ENCODE measurements at regions not wholly inside any gene's neighbourhood (a gene's known extent, or its start where the extent isn't known, plus 50 kb on each side); places are given as distances from the start of the nearest gene placed in this dataset.

- intact Hi-C loops (cut with DNase I; ENCODE audit: low total_unique reads) (no loop called here), in situ Hi-C loops (cut with MboI; ENCODE audit: low sequenced_read_pairs in 4 of 4) (no loop called here)
- H3K27me3 ChIP-seq = no peaks in the 10 kb centered on the region
- H3K27ac ChIP-seq = no peak overlapping the region
- no peaks in the 10 kb centered on the region for H3K9me3 ChIP-seq
- H3K36me3 ChIP-seq = no peaks in the 10 kb centered on the region
- TF ChIP-seq POLR2A (IDR thresholded peaks at IDR 0.05) (no peak), CTCF (IDR thresholded peaks at IDR 0.05 in 4 of 5, conservative IDR thresholded peaks at IDR 0.05 in 1 of 5) (no peak)
- peaks cover 6 to 11% of the 10 kb centered on the region in 2 donors for H3K4me1 ChIP-seq
- no peak overlapping the region for H3K4me3 ChIP-seq
- peak; percentile 51 to 58 for ATAC-seq
- peak; percentile 19 to 44 for DNase-seq
Measured at GRCh38 chr5:109485030-109485429, 75.3 kb upstream of the PJA2 start.

GRCh38 chr5:109484597-109484996 lies 74.8 kb upstream of the PJA2 start:
- in situ Hi-C loops (cut with MboI; ENCODE audit: low sequenced_read_pairs in 4 of 4) = no loop called here
- Histone ChIP-seq H3K4me1 (peaks cover 6 to 11% of the 10 kb centered on the region in 2 donors), H3K27ac (no peak overlapping the region), H3K4me3 (no peak overlapping the region), H3K9me3 (no peaks in the 10 kb centered on the region), H3K27me3 (no peaks in the 10 kb centered on the region), H3K36me3 (no peaks in the 10 kb centered on the region)
- no peak for TF ChIP-seq CTCF (IDR thresholded peaks at IDR 0.05 in 4 of 5, conservative IDR thresholded peaks at IDR 0.05 in 1 of 5)
- no peak for TF ChIP-seq POLR2A (IDR thresholded peaks at IDR 0.05)
- intact Hi-C loops (cut with DNase I; ENCODE audit: low total_unique reads) = no loop called here
- no peak for ATAC-seq
- no peak for DNase-seq

GRCh38 chr5:109483395-109483971 lies 73.7 kb upstream of the PJA2 start:
- TF ChIP-seq CTCF (IDR thresholded peaks at IDR 0.05 in 4 of 5, conservative IDR thresholded peaks at IDR 0.05 in 1 of 5) = no peak
- no peak for TF ChIP-seq POLR2A (IDR thresholded peaks at IDR 0.05)
- no peak for ATAC-seq
- Histone ChIP-seq H3K27me3 (no peaks in the 10 kb centered on the region), H3K4me3 (no peak overlapping the region), H3K27ac (no peak overlapping the region), H3K4me1 (peaks cover 6 to 11% of the 10 kb centered on the region in 2 donors), H3K36me3 (no peaks in the 10 kb centered on the region), H3K9me3 (no peaks in the 10 kb centered on the region)
- DNase-seq = no peak
- in situ Hi-C loops (cut with MboI; ENCODE audit: low sequenced_read_pairs in 4 of 4) (no loop called here), intact Hi-C loops (cut with DNase I; ENCODE audit: low total_unique reads) (no loop called here)

GRCh38 chr5:109482748-109483147 lies 73.0 kb upstream of the PJA2 start:
- ATAC-seq (no peak), DNase-seq (no peak)
- intact Hi-C loops (cut with DNase I; ENCODE audit: low total_unique reads) = no loop called here
- peaks cover 6 to 11% of the 10 kb centered on the region in 2 donors for H3K4me1 ChIP-seq
- no peaks in the 10 kb centered on the region for H3K27me3 ChIP-seq
- no peak overlapping the region for H3K27ac ChIP-seq
- H3K9me3 ChIP-seq = no peaks in the 10 kb centered on the region
- in situ Hi-C loops (cut with MboI; ENCODE audit: low sequenced_read_pairs in 4 of 4) = no loop called here
- TF ChIP-seq POLR2A (IDR thresholded peaks at IDR 0.05) (no peak), CTCF (IDR thresholded peaks at IDR 0.05 in 4 of 5, conservative IDR thresholded peaks at IDR 0.05 in 1 of 5) (no peak)
- no peak overlapping the region for H3K4me3 ChIP-seq
- no peaks in the 10 kb centered on the region for H3K36me3 ChIP-seq
